DOHH2 (cell line): ENCODE measurements at regions not wholly inside any gene's neighbourhood (a gene's known extent, or its start where the extent isn't known, plus 50 kb on each side); places are given as distances from the start of the nearest gene placed in this dataset.

Experiments
- CTCF ChIP-seq: fragments of 200-600 bp; sonication (generic); IDR thresholded peaks from one replicate; pipeline ENCODE4 v1.5.1; 2014; ENCODE audit warnings: antibody characterized with exemption, mild to moderate bottlenecking, low read depth, low read length; ENCODE audit not compliant: poor library complexity, severe bottlenecking
- EZH2phosphoT487 ChIP-seq: fragments of 200-600 bp; sonication (generic); IDR thresholded peaks from 2 replicates; pipeline ENCODE4 v1.6.1; 2017; ENCODE audit warnings: borderline replicate concordance, mild to moderate bottlenecking, antibody characterized with exemption, low read length, moderate library complexity, mixed read lengths

DNA sequence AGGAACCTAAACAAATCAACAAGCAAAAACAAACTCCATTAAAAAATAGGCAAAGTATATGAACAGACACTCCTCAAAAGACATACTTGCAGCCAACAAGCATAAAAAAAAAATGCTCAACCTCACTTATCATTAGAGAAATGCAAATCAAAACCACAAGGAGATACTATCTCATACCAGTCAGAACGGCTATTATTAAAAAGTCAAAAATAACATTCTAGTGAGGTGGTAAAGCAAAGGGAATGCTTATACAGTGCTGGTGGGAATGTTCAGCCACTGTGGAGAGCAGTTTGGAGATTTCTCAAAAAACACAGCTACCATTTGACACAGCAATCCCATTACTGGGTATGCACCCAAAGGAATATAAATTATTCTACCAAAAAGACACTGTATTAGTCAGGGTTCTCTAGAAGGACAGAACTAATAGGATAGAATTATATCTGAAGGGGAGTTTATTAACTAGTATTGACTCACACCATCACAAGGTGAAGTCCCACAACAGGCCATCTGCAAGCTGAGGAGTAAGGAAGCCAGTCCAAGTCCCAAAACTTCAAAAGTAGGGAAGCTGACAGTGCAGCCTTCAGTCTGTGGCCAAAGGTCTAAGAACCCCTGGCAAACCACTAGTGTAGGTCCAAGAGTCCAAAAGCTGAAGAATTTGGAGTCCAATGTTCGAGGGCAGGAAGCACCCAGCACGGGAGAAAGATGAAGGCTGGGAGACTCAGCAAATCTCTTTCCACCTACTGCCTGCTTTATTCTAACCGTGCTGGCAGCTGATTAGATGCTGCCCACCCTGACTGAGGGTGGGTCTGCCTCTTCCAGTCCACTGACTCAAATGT, 101.6 kb upstream of the KRAS start:
- TF ChIP-seq CTCF, result no peak
- TF ChIP-seq EZH2phosphoT487, result no peak
